Lower lobe of right lung (tissue), 2 donors: ENCODE measurements at regions not wholly inside any gene's neighbourhood (a gene's known extent, or its start where the extent isn't known, plus 50 kb on each side); places are given as distances from the start of the nearest gene placed in this dataset.
"Not testable (repeated sequence)": the region's sequence is repeated elsewhere in the genome, so short reads cannot be mapped to it uniquely, and the experiment has no call there.

Source experiments
- ATAC-seq, 2 donors: fragments of 200-7000 bp; cut with Tn5 transposase; one replicate each; pipeline ENCODE4 v1.9.1; 2020 to 2022; ENCODE audit warnings: mild to moderate bottlenecking in 2 of 2, moderate library complexity in 2 of 2
- DNase-seq: peaks from one replicate; pipeline ENCODE4 v3.0.0-alpha.2; 2020
- H3K27ac ChIP-seq: fragments of 200-600 bp; one replicate; pipeline ENCODE4 v1.8.0; 2022
- H3K27me3 ChIP-seq: fragments of 200-600 bp; one replicate; pipeline ENCODE4 v1.8.0; 2022; ENCODE audit warnings: low read depth
- H3K36me3 ChIP-seq: fragments of 200-600 bp; one replicate; pipeline ENCODE4 v1.8.0; 2022; ENCODE audit warnings: mild to moderate bottlenecking
- H3K4me1 ChIP-seq: fragments of 200-600 bp; one replicate; pipeline ENCODE4 v1.8.0; 2022
- H3K4me3 ChIP-seq: fragments of 200-600 bp; one replicate; pipeline ENCODE4 v1.8.0; 2022; ENCODE audit warnings: mild to moderate bottlenecking
- H3K9me3 ChIP-seq: fragments of 200-600 bp; one replicate; pipeline ENCODE4 v1.8.0; 2022
- intact Hi-C: fragments of 100-400 bp; cut with DNase I; formaldehyde crosslinking; loops from one replicate; pipeline ENCODE4 v1.11.0; 2022
- TF ChIP-seq, protein P1 (sequence below): fragments of 200-600 bp; IDR thresholded peaks from one replicate; pipeline ENCODE4 v1.8.0; 2022; ENCODE audit warnings: antibody characterized with exemption, mild to moderate bottlenecking
- donor health status: DM: no; HTN: yes; CAD: no; lungs with severe emphysema.

DNA sequence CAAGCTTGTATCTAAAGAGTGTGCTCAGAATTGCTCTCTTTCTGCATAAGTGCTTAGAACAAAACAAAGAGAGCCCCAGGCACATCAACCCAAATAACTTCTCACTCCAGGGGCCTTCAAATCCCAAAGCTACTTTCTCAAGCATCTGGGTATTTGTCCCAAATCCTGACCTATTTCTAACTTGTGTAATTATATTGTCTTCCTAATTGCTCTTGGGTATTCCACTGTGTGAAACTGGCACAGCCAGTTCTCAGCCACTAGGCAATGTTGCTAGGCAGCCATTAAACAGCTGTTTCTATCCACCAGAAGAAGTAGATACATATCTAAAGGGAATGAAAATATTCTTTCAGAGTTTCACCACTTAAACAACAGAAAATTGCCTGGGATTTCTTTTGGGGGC, 198.8 kb downstream of the PRELID2 start:
- Histone ChIP-seq H3K9me3 (no peaks in the 10 kb centered on the region), H3K27ac (no peak overlapping the region), H3K4me3 (no peak overlapping the region), H3K27me3 (no peaks in the 10 kb centered on the region), H3K4me1 (no peaks in the 10 kb centered on the region), H3K36me3 (no peaks in the 10 kb centered on the region)
- TF ChIP-seq, protein P1, sequence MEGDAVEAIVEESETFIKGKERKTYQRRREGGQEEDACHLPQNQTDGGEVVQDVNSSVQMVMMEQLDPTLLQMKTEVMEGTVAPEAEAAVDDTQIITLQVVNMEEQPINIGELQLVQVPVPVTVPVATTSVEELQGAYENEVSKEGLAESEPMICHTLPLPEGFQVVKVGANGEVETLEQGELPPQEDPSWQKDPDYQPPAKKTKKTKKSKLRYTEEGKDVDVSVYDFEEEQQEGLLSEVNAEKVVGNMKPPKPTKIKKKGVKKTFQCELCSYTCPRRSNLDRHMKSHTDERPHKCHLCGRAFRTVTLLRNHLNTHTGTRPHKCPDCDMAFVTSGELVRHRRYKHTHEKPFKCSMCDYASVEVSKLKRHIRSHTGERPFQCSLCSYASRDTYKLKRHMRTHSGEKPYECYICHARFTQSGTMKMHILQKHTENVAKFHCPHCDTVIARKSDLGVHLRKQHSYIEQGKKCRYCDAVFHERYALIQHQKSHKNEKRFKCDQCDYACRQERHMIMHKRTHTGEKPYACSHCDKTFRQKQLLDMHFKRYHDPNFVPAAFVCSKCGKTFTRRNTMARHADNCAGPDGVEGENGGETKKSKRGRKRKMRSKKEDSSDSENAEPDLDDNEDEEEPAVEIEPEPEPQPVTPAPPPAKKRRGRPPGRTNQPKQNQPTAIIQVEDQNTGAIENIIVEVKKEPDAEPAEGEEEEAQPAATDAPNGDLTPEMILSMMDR, result no peak
- DNase-seq, result no peak
- intact Hi-C loops, result no loop called here
- ATAC-seq, result no peak

GRCh38 chr5:145633474-145633873, 201.7 kb downstream of the PRELID2 start:
- no peaks in the 10 kb centered on the region for H3K36me3 ChIP-seq
- ATAC-seq (no peak), DNase-seq (no peak)
- no peaks in the 10 kb centered on the region for H3K27me3 ChIP-seq
- H3K4me1 ChIP-seq, result no peaks in the 10 kb centered on the region
- intact Hi-C loops, result no loop called here
- TF ChIP-seq, protein P1, result no peak
- no peak overlapping the region for H3K27ac ChIP-seq
- no peaks in the 10 kb centered on the region for H3K9me3 ChIP-seq
- no peak overlapping the region for H3K4me3 ChIP-seq

- TF ChIP-seq, protein P1, result no peak
- Histone ChIP-seq H3K4me1 (no peaks in the 10 kb centered on the region), H3K36me3 (no peaks in the 10 kb centered on the region), H3K9me3 (no peaks in the 10 kb centered on the region), H3K4me3 (no peak overlapping the region), H3K27me3 (no peaks in the 10 kb centered on the region), H3K27ac (no peak overlapping the region)
- DNase-seq, result no peak
- intact Hi-C loops, result no loop called here
- no peak for ATAC-seq
These were observed 202.4 kb downstream of the PRELID2 start for GRCh38 chr5:145632701-145633100.

DNA sequence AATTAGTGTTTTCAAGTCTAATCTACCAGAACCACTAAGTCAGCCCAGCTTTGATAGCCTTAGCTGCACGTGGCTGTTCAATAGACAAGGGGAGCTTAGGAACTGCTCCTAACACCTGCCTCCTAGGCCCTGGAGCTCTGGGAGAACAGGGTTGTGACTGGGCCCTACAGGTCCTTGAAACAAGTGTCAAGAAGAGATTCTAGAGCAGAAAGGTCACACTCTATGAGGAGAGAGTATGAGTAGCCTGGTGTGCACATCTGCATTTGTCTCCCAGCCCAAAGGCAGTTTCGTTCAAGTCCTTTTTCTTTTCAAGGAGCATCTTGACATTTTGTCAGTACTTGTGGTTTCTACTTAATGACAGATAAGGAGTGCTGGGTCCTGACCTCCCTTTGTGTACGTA, 206.1 kb downstream of the PRELID2 start:
- TF ChIP-seq, protein P1, result no peak
- Histone ChIP-seq H3K36me3 (no peaks in the 10 kb centered on the region), H3K4me3 (no peak overlapping the region), H3K27ac (no peak overlapping the region), H3K4me1 (no peaks in the 10 kb centered on the region), H3K9me3 (peaks cover 1% of the 10 kb centered on the region), H3K27me3 (no peaks in the 10 kb centered on the region)
- peak; percentile 16 to 25 for ATAC-seq
- DNase-seq, result no peak
- intact Hi-C loops, result no loop called here

- TF ChIP-seq, protein P1, result no peak
- no peak for ATAC-seq
- no peaks in the 10 kb centered on the region for H3K36me3 ChIP-seq
- H3K27me3 ChIP-seq, result no peaks in the 10 kb centered on the region
- no peak overlapping the region for H3K27ac ChIP-seq
- DNase-seq, result no peak
- intact Hi-C loops, result no loop called here
- H3K4me1 ChIP-seq, result no peaks in the 10 kb centered on the region
- H3K4me3 ChIP-seq, result no peak overlapping the region
- H3K9me3 ChIP-seq, result peaks cover 6% of the 10 kb centered on the region
These were observed 206.6 kb downstream of the PRELID2 start for GRCh38 chr5:145628525-145628924.

GRCh38 chr5:145619806-145620310, 215.3 kb downstream of the PRELID2 start:
- H3K9me3 ChIP-seq, result peaks cover 6% of the 10 kb centered on the region
- DNase-seq (no peak), ATAC-seq (no peak)
- intact Hi-C loops, result no loop called here
- no peaks in the 10 kb centered on the region for H3K4me1 ChIP-seq
- no peaks in the 10 kb centered on the region for H3K27me3 ChIP-seq
- H3K27ac ChIP-seq, result no peak overlapping the region
- TF ChIP-seq, protein P1, result no peak
- H3K4me3 ChIP-seq, result no peak overlapping the region
- H3K36me3 ChIP-seq, result no peaks in the 10 kb centered on the region

DNA sequence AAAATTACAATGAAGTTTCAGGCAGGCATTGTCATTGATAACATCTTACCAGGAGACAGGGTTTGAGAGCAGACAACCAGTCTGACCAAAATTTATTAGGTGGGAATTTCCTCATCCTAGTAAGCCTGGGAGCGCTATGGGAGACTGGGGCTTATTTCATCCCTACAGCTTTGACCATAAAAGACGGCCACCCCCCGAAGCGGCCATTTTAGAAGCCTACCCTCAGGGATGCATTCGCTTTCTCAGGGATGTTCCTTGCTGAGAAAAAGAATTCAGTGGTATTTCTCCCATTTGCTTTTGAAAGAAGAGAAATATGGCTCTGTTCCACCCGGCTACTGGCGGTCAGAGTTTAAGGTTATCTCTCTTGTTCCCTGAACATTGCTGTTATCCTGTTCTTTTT, 218.4 kb downstream of the PRELID2 start:
- DNase-seq, H3K27me3 ChIP-seq, H3K9me3 ChIP-seq, H3K36me3 ChIP-seq, intact Hi-C loops, H3K27ac ChIP-seq, H3K4me1 ChIP-seq, ATAC-seq, H3K4me3 ChIP-seq: not testable (repeated sequence)
